K562 (cell line): ENCODE measurements at regions not wholly inside any gene's neighbourhood (a gene's known extent, or its start where the extent isn't known, plus 50 kb on each side); places are given as distances from the start of the nearest gene placed in this dataset.
A peak's percentile ranks its signal among the peaks of the same experiment; 100 is the strongest.

Source experiments
- CBFA2T3 ChIP-seq: fragments of 450-650 bp; IDR thresholded peaks from 2 replicates; pipeline ENCODE4 v1.6.1; 2017
- DACH1 ChIP-seq: fragments of 450-650 bp; IDR thresholded peaks from 2 replicates; pipeline ENCODE4 v1.6.1; 2018; ENCODE audit not compliant: partially characterized antibody
- FOXM1 ChIP-seq, 2 experiments: fragments of 450-650 bp in 1 of 2; sonication (generic) in 1 of 2; formaldehyde crosslinking in 1 of 2; IDR thresholded peaks; 2 replicates each; pipeline versions ENCODE4 v1.6.1 to v1.9.0; 2017 to 2022; ENCODE audit warnings: low read depth in 2 of 2, mild to moderate bottlenecking in 2 of 2, missing genetic modification reagents in 1 of 2, moderate library complexity in 1 of 2
- HEY1 ChIP-seq: fragments of 250-450 bp; sonication (Bioruptor Pico); IDR thresholded peaks from 2 replicates; pipeline ENCODE4 v1.5.0; 2020; ENCODE audit warnings: mild to moderate bottlenecking, moderate library complexity, borderline replicate concordance
- KLF10 ChIP-seq: fragments of 250-450 bp; sonication (Bioruptor Pico); IDR thresholded peaks from 2 replicates; pipeline ENCODE4 v1.6.1; 2021; ENCODE audit warnings: matching md5 sums
- MBD1 ChIP-seq: fragments of 250-450 bp; sonication (Bioruptor Pico); IDR thresholded peaks from 2 replicates; pipeline ENCODE4 v1.8.0; 2022; ENCODE audit warnings: inconsistent platforms
- NFE2L1 ChIP-seq: fragments of 450-650 bp; IDR thresholded peaks from 2 replicates; pipeline ENCODE4 v1.6.1; 2016; ENCODE audit warnings: missing genetic modification characterization, low read depth, mild to moderate bottlenecking, missing compliant biosample characterization, moderate library complexity, borderline replicate concordance
- PML ChIP-seq: IDR thresholded peaks from 2 replicates; pipeline ENCODE4 v1.6.1; 2012; ENCODE audit warnings: low read length, inconsistent platforms
- RBM34 ChIP-seq: fragments of 200-400 bp; formaldehyde crosslinking; IDR thresholded peaks from 2 replicates; pipeline ENCODE4 v1.6.1; 2018; ENCODE audit warnings: low read length, borderline replicate concordance; ENCODE audit not compliant: insufficient read depth
- TCF7L2 ChIP-seq: fragments of 150-350 bp; IDR thresholded peaks from 2 replicates; pipeline ENCODE4 v1.6.1; 2016; ENCODE audit warnings: low read depth, mild to moderate bottlenecking, low read length, moderate library complexity
- ZNF354B ChIP-seq: fragments of 250-450 bp; sonication (Bioruptor Pico); IDR thresholded peaks from 2 replicates; pipeline ENCODE4 v1.4.0; 2020
- TF ChIP-seq, protein P1 (sequence below): sonication (generic); formaldehyde crosslinking; IDR thresholded peaks from 2 replicates; pipeline ENCODE4 v1.8.0; 2022; ENCODE audit warnings: missing genetic modification reagents, mild to moderate bottlenecking, moderate library complexity, borderline replicate concordance
- TF ChIP-seq, protein P2 (sequence below): IDR thresholded peaks from 2 replicates; pipeline ENCODE4 v1.6.1; 2012; ENCODE audit warnings: low read depth, low read length, improper control_type of control experiment, borderline replicate concordance

DNA sequence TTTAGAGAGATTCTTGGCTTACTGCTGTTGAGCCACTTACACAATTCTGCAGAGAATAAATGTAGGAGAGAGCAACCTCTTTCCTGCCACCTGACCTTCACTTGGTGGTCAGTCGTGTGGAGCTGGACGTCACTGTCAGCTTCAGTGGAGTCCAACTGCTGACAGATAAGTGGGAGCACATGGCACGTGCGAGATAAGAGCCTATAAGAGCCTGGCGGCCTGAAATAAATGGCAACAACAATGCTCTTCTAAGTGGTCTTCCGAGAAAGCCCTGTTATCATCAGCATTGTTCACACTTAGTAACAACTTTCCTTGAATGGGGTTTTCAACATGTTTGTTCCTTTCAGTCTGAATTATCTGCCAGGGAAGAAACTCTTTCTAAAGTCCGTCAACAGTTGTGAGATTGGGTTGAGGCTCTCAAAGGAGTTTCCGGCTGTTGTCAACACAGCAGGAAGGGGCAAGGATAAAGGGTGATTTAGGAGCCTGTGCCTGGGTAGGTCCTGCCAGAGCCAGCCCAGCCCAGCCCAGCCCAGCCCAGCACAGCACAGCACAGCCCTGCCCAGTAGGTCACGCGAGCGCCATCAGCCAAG lies 57.2 kb upstream of the RUNX1 start (continued):
- TF ChIP-seq TCF7L2 = no peak
- TF ChIP-seq ZNF354B (CRISPR knock-in tag) = no peak
- TF ChIP-seq HEY1 = peak; percentile 38; the same call in 1 of the 2 replicates
- no peak for TF ChIP-seq NFE2L1 (tag)
- TF ChIP-seq RBM34 = no peak
- TF ChIP-seq PML = peak; percentile 94
- TF ChIP-seq, protein P1, sequence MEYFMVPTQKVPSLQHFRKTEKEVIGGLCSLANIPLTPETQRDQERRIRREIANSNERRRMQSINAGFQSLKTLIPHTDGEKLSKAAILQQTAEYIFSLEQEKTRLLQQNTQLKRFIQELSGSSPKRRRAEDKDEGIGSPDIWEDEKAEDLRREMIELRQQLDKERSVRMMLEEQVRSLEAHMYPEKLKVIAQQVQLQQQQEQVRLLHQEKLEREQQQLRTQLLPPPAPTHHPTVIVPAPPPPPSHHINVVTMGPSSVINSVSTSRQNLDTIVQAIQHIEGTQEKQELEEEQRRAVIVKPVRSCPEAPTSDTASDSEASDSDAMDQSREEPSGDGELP (CRISPR knock-in tag) = peak; percentile 90
- TF ChIP-seq, protein P2, sequence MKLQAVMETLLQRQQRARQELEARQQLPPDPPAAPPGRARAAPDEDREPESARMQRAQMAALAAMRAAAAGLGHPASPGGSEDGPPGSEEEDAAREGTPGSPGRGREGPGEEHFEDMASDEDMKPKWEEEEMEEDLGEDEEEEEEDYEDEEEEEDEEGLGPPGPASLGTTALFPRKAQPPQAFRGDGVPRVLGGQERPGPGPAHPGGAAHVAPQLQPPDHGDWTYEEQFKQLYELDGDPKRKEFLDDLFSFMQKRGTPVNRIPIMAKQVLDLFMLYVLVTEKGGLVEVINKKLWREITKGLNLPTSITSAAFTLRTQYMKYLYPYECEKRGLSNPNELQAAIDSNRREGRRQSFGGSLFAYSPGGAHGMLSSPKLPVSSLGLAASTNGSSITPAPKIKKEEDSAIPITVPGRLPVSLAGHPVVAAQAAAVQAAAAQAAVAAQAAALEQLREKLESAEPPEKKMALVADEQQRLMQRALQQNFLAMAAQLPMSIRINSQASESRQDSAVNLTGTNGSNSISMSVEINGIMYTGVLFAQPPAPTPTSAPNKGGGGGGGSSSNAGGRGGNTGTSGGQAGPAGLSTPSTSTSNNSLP = peak; percentile 92
- peak; percentile 76 for TF ChIP-seq FOXM1 (IDR thresholded peaks at IDR 0.05; ENCODE audit: low read depth)
- TF ChIP-seq FOXM1 (CRISPR knock-in tag; IDR thresholded peaks at IDR 0.05; ENCODE audit: low read depth) = no peak
- TF ChIP-seq MBD1 (CRISPR knock-in tag) = no peak
- peak; percentile 97 for TF ChIP-seq CBFA2T3
- TF ChIP-seq DACH1 = peak; percentile 64
- no peak for TF ChIP-seq KLF10 (CRISPR knock-in tag)
